Hepatocyte (in vitro differentiated cells): ENCODE measurements at regions not wholly inside any gene's neighbourhood (a gene's known extent, or its start where the extent isn't known, plus 50 kb on each side); places are given as distances from the start of the nearest gene placed in this dataset.

Source experiments
- DNase-seq: peaks from one replicate; pipeline ENCODE4 v3.0.0-alpha.2; 2016; ENCODE audit warnings: low spot score
- H2AFZ ChIP-seq: fragments of 200-600 bp; sonication (generic); 2 replicates; pipeline ENCODE4 v1.6.0; 2016; ENCODE audit warnings: antibody characterized with exemption, mild to moderate bottlenecking
- H3K27ac ChIP-seq: fragments of 200-600 bp; sonication (generic); 2 replicates; pipeline ENCODE4 v1.5.1; 2016; ENCODE audit warnings: mild to moderate bottlenecking
- H3K27me3 ChIP-seq: fragments of 200-600 bp; sonication (generic); 2 replicates; pipeline ENCODE4 v1.6.1; 2016
- H3K36me3 ChIP-seq: fragments of 200-600 bp; sonication (generic); replicated peaks from 2 replicates; pipeline ENCODE4 v1.5.1; 2016; ENCODE audit warnings: low read depth; ENCODE audit not compliant: insufficient read depth
- H3K4me1 ChIP-seq: fragments of 200-600 bp; sonication (generic); 2 replicates; pipeline ENCODE4 v1.5.1; 2016; ENCODE audit warnings: mild to moderate bottlenecking, moderate library complexity; ENCODE audit not compliant: insufficient read depth
- H3K4me2 ChIP-seq: fragments of 200-600 bp; sonication (generic); 2 replicates; pipeline ENCODE4 v1.6.0; 2016
- H3K4me3 ChIP-seq: fragments of 200-600 bp; sonication (generic); 2 replicates; pipeline ENCODE4 v1.5.1; 2016; ENCODE audit warnings: mild to moderate bottlenecking
- H3K79me2 ChIP-seq: fragments of 200-600 bp; sonication (generic); 2 replicates; pipeline ENCODE4 v1.6.0; 2017; ENCODE audit warnings: mild to moderate bottlenecking
- H3K9me2 ChIP-seq: fragments of 200-600 bp; sonication (generic); replicated peaks from 2 replicates; pipeline ENCODE4 v1.6.0; 2017; ENCODE audit warnings: mild to moderate bottlenecking; ENCODE audit not compliant: insufficient read depth
- H3K9me3 ChIP-seq: fragments of 200-600 bp; sonication (generic); 2 replicates; pipeline ENCODE4 v1.5.1; 2016; ENCODE audit warnings: low read depth, mild to moderate bottlenecking
- H4K20me1 ChIP-seq: fragments of 200-600 bp; sonication (generic); 2 replicates; pipeline ENCODE4 v1.6.0; 2016; ENCODE audit warnings: mild to moderate bottlenecking; ENCODE audit not compliant: insufficient read depth, poor library complexity, severe bottlenecking
- CTCF ChIP-seq: fragments of 200-600 bp; sonication (generic); IDR thresholded peaks from 2 replicates; pipeline ENCODE4 v1.5.1; 2016; ENCODE audit warnings: antibody characterized with exemption, mild to moderate bottlenecking; ENCODE audit not compliant: poor library complexity
- EZH2 ChIP-seq: fragments of 200-600 bp; sonication (generic); IDR thresholded peaks from 2 replicates; pipeline ENCODE4 v1.6.1; 2016; ENCODE audit warnings: antibody characterized with exemption, mild to moderate bottlenecking, borderline replicate concordance
- EZH2phosphoT487 ChIP-seq: fragments of 200-600 bp; sonication (generic); IDR thresholded peaks from one replicate; pipeline ENCODE4 v1.6.1; 2018; ENCODE audit warnings: antibody characterized with exemption, mild to moderate bottlenecking, low read depth, moderate library complexity; ENCODE audit not compliant: unreplicated experiment, severe bottlenecking
- WGBS: methylation state at CpG from one replicate; pipeline ENCODE4 v1.1.6; 2016; ENCODE audit warnings: low lambda C conversion rate; ENCODE audit errors: missing lambda C conversion rate; 5-methylcytosine and 5-hydroxymethylcytosine counted together

- no peak overlapping the region for H2AFZ ChIP-seq
- no peaks in the 10 kb centered on the region for H3K27me3 ChIP-seq
- no peak overlapping the region for H3K27ac ChIP-seq
- no peaks in the 10 kb centered on the region for H3K9me3 ChIP-seq
- no peak overlapping the region for H3K4me2 ChIP-seq
- no peaks in the 10 kb centered on the region for H4K20me1 ChIP-seq
- H3K9me2 ChIP-seq: no peaks in the 10 kb centered on the region
- H3K36me3 ChIP-seq: no peaks in the 10 kb centered on the region
- H3K79me2 ChIP-seq: no peaks in the 10 kb centered on the region
- no peak for TF ChIP-seq CTCF
- TF ChIP-seq EZH2: no peak
- no peak for TF ChIP-seq EZH2phosphoT487
- H3K4me1 ChIP-seq: no peaks in the 10 kb centered on the region
- no peak for DNase-seq
- no peak overlapping the region for H3K4me3 ChIP-seq
Measured at GRCh38 chr21:16770266-16770665, 742.6 kb upstream of the CXADR start.

- no peak overlapping the region for H3K4me2 ChIP-seq
- H2AFZ ChIP-seq: no peak overlapping the region
- no peaks in the 10 kb centered on the region for H3K79me2 ChIP-seq
- H4K20me1 ChIP-seq: no peaks in the 10 kb centered on the region
- no peak overlapping the region for H3K4me3 ChIP-seq
- no peaks in the 10 kb centered on the region for H3K9me2 ChIP-seq
- H3K27ac ChIP-seq: no peak overlapping the region
- TF ChIP-seq CTCF (no peak), EZH2phosphoT487 (no peak), EZH2 (no peak)
- H3K27me3 ChIP-seq: no peaks in the 10 kb centered on the region
- WGBS: 66% methylated on average over 1 of the region's 1 CpG
- no peaks in the 10 kb centered on the region for H3K4me1 ChIP-seq
- no peaks in the 10 kb centered on the region for H3K9me3 ChIP-seq
- no peak for DNase-seq
- no peaks in the 10 kb centered on the region for H3K36me3 ChIP-seq
Measured at GRCh38 chr21:16773206-16773605, 739.6 kb upstream of the CXADR start.

- no peak overlapping the region for H3K4me2 ChIP-seq
- DNase-seq: no peak
- TF ChIP-seq EZH2 (no peak), CTCF (no peak), EZH2phosphoT487 (no peak)
- H2AFZ ChIP-seq: peak overlapping the region; percentile 38
- no peaks in the 10 kb centered on the region for H3K27me3 ChIP-seq
- no peaks in the 10 kb centered on the region for H3K9me2 ChIP-seq
- no peak overlapping the region for H3K27ac ChIP-seq
- no peaks in the 10 kb centered on the region for H3K9me3 ChIP-seq
- no peaks in the 10 kb centered on the region for H3K36me3 ChIP-seq
- no peak overlapping the region for H3K4me3 ChIP-seq
- 69% methylated on average over 5 of the region's 5 CpGs for WGBS
- H3K79me2 ChIP-seq: no peaks in the 10 kb centered on the region
- H4K20me1 ChIP-seq: no peaks in the 10 kb centered on the region
- H3K4me1 ChIP-seq: no peaks in the 10 kb centered on the region
Measured at GRCh38 chr21:16775076-16775475, 737.8 kb upstream of the CXADR start.
